ENCODE measurements at regions not wholly inside any gene's neighbourhood (a gene's known extent, or its start where the extent isn't known, plus 50 kb on each side); places are given as distances from the start of the nearest gene placed in this dataset.

GRCh38 chr7:115083935-115084334, 162.0 kb downstream of the MDFIC start:
- no peak for DNase-seq (ENCODE audit: low spot score)

GRCh38 chr7:115081772-115082171, 159.9 kb downstream of the MDFIC start:
- DNase-seq (ENCODE audit: low spot score) = no peak

DNA sequence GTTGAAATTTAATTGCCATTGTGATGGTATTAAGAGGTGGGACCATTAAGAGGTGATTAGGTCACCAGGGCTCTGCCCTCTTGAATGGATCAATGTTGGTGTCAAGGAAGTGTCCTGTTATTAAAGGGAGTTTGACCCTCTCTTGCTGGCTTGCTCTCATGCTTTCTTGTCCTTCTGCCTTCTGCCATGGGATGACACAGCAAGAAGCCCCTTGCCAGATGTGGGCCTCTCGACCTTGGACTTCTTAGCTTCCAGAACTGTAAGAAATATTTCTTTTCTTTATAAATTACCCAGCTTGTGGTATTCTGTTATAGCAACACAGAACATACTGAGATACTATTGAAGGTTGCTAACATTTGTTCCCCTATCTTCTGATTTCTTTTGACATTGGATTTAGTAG, 157.0 kb downstream of the MDFIC start:
- DNase-seq (ENCODE audit: low spot score) = no peak

DNA sequence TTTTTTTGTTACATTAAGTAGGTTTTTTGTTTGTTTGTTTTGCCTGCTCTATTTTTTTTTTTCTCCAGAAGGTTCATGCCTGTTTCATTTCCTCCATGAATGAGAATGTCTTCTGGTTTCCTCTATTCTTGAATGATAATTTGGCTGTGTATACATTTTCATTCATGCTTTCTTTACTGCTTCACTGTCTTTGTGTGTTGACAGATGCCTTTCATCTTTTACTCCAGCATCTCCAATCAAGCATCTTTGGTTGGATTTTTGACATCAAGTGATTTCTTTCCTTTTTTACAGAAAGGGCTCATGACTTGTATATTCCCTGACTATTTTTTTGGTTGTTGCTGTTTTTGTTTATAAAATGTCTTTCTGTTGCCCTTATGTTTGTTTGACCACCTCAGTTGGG, 156.5 kb downstream of the MDFIC start:
- no peak for DNase-seq (ENCODE audit: low spot score)

GRCh38 chr7:115070311-115070710, 148.4 kb downstream of the MDFIC start:
- DNase-seq (ENCODE audit: low spot score) = no peak
